Omental fat pad (tissue), 3 donors: ENCODE measurements at regions not wholly inside any gene's neighbourhood (a gene's known extent, or its start where the extent isn't known, plus 50 kb on each side); places are given as distances from the start of the nearest gene placed in this dataset.
A peak's percentile ranks its signal among the peaks of the same experiment; 100 is the strongest.

Source experiments
- ATAC-seq: fragments of 150-250 bp; one replicate; pipeline ENCODE4 v1.9.1; 2016; ENCODE audit warnings: mild to moderate bottlenecking, moderate library complexity; ENCODE audit not compliant: low FRiP score
- DNase-seq: peaks from one replicate; pipeline ENCODE4 v3.0.0-alpha.2; 2019; ENCODE audit warnings: low spot score
- TF ChIP-seq, protein P1 (sequence below), 3 donors: fragments of 450-650 bp; IDR thresholded peaks; one replicate each; pipeline ENCODE4 v1.5.1; 2016 to 2017; ENCODE audit warnings: antibody characterized with exemption in 3 of 3, mild to moderate bottlenecking in 3 of 3, moderate library complexity in 2 of 3

DNA sequence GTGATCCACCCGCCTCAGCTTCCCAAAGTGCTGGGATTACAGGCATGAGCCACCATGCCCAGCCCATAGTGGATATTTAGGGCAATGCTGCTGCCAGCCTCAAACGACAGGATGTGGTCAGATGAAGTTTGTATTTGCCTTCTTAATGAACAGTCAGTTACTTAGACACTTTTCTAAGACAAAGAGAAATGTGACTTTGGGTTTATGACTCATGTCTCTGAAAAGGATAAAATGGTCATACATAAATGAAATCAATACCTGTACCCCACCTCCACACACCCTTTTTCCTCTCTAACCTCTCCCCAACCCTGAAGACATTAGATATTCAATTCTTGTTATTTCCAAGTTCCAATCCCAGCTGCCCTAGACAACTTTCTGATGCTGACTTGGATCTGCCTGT lies 109.3 kb upstream of the INSIG1 start:
- DNase-seq (no peak), ATAC-seq (no peak)
- TF ChIP-seq, protein P1, sequence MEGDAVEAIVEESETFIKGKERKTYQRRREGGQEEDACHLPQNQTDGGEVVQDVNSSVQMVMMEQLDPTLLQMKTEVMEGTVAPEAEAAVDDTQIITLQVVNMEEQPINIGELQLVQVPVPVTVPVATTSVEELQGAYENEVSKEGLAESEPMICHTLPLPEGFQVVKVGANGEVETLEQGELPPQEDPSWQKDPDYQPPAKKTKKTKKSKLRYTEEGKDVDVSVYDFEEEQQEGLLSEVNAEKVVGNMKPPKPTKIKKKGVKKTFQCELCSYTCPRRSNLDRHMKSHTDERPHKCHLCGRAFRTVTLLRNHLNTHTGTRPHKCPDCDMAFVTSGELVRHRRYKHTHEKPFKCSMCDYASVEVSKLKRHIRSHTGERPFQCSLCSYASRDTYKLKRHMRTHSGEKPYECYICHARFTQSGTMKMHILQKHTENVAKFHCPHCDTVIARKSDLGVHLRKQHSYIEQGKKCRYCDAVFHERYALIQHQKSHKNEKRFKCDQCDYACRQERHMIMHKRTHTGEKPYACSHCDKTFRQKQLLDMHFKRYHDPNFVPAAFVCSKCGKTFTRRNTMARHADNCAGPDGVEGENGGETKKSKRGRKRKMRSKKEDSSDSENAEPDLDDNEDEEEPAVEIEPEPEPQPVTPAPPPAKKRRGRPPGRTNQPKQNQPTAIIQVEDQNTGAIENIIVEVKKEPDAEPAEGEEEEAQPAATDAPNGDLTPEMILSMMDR (IDR thresholded peaks at IDR 0.05), result no peak

DNA sequence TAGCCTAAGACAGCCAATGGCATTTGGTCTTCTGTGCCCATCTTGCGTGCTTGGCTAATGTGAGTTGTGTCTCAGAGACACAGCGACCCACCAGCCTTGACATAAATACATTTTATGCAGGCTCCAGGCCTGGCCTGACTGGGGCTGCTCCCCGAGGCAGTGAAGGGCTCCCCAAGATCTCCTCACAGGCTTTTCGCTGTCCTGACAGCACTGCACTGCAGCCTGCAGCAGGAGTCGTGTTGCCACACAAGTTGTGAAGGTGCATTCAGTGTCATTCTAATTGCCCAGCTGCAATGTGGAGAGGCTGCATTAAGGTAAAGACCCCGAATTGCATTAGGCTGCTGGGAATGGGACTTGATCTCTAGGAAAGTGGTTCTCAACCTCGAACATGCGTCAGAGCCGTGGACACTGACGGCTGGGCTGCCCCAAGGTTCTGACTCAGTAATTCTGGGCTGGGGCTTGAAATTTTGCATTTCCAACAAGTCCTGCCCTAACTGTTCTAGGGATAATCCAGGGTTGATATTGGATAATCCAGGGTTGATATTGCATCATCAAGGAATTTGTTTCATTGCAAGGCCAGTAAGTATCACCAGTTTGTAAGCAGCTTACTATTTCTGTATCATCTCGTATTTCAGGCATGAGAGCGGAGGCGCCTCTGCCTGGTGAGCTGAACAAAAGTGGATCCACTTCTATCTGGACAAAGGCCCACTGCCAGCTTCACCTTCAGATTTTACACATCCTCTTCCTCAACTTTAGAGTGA lies 108.7 kb upstream of the INSIG1 start:
- no peak for ATAC-seq
- DNase-seq, result no peak
- TF ChIP-seq, protein P1 (IDR thresholded peaks at IDR 0.05), result no peak

DNA sequence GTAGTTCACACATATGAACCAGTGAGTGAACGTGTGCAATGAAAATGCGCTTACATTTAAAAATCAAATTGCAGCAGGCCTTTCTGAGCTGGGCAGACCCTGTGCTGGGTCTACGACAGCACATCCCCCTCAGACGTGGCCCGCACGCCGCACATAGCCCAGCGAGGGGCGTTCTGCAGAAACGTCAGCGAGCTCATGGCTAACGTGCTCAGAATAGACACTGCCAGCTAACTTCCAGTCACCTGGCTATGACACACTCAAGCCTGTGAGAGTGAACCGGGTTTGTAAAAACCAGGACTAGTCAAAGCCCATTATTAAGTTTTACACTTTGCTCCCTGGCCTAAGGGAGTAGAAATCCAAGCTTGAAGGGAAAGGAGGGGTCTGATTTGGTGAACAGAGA lies 108.1 kb upstream of the INSIG1 start:
- DNase-seq (no peak), ATAC-seq (no peak)
- TF ChIP-seq, protein P1 (IDR thresholded peaks at IDR 0.05), result no peak

- DNase-seq (peak; percentile 69), ATAC-seq (no peak)
- TF ChIP-seq, protein P1 (IDR thresholded peaks at IDR 0.05), result peak in 2 of 3 donors; percentile 89 to 91
Measured at GRCh38 chr7:155190688-155191087, 107.0 kb upstream of the INSIG1 start.

DNA sequence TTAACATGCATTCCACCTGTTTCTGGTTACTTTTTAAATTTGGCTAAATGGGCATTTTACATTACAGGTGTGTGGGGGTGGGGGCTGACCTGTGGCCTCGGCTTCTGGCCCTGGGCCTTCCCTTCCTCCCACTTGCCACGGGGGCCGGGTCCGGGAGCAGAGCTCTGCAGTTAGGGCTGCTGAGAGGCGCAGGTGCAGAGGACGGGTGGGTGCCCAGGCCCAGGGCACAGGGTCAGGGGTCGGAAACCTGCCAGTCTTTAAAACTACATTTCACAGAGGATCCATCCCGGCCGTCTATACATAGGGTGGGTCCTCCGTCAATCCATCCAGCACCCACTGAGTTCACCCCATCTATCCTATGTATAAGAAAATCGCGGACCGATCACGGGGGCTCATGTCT lies 106.5 kb upstream of the INSIG1 start:
- ATAC-seq (no peak), DNase-seq (no peak)
- TF ChIP-seq, protein P1 (IDR thresholded peaks at IDR 0.05), result no peak

DNA sequence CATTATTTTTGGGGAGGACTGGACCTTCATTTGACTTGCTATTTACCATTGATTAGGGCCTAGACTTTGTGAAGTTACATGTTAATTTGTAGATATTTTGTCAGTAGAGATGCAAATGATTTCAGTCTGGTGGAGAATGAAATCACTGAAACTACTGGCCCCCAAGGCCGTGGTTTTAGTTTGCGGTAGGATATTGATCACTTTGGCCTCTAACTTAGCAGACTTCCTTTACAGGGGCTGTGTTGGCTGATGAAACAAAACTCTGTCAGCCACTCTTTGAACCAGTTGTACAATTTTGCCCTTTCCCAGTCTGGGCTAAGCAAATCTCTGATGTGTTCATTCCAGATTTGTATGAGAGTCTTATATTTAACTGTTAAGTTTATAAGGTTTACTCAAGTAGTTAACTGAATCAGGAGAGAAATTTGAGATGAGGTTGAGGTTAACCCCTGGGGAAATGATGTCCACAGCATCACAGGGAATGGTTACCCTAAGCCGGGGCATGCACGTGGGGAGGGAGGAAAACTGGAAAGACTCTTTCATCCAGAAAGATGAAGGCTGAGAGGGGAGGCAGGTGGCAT lies 105.7 kb upstream of the INSIG1 start:
- no peak for DNase-seq
- TF ChIP-seq, protein P1 (IDR thresholded peaks at IDR 0.05), result no peak
- no peak for ATAC-seq
